LNCAP (cell line): ENCODE measurements at regions not wholly inside any gene's neighbourhood (a gene's known extent, or its start where the extent isn't known, plus 50 kb on each side); places are given as distances from the start of the nearest gene placed in this dataset.

Experiments used
- TF ChIP-seq, protein P1 (sequence below): fragments of 450-650 bp; IDR thresholded peaks from 2 replicates; pipeline ENCODE4 v1.5.1; 2017; ENCODE audit warnings: mild to moderate bottlenecking

GRCh38 chr6:144588697-144589325 is 303.7 kb downstream of the UTRN start:
- TF ChIP-seq, protein P1, sequence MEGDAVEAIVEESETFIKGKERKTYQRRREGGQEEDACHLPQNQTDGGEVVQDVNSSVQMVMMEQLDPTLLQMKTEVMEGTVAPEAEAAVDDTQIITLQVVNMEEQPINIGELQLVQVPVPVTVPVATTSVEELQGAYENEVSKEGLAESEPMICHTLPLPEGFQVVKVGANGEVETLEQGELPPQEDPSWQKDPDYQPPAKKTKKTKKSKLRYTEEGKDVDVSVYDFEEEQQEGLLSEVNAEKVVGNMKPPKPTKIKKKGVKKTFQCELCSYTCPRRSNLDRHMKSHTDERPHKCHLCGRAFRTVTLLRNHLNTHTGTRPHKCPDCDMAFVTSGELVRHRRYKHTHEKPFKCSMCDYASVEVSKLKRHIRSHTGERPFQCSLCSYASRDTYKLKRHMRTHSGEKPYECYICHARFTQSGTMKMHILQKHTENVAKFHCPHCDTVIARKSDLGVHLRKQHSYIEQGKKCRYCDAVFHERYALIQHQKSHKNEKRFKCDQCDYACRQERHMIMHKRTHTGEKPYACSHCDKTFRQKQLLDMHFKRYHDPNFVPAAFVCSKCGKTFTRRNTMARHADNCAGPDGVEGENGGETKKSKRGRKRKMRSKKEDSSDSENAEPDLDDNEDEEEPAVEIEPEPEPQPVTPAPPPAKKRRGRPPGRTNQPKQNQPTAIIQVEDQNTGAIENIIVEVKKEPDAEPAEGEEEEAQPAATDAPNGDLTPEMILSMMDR, result no peak

- TF ChIP-seq, protein P1, result no peak
Observed at GRCh38 chr6:144590532-144590931, 305.4 kb downstream of the UTRN start.

- TF ChIP-seq, protein P1, result no peak
Observed at GRCh38 chr6:144593392-144593791, 308.3 kb downstream of the UTRN start.

- TF ChIP-seq, protein P1, result no peak
Observed at GRCh38 chr6:144594585-144594984, 309.4 kb downstream of the UTRN start.

- TF ChIP-seq, protein P1, result no peak
Observed at GRCh38 chr6:144595266-144595665, 310.1 kb downstream of the UTRN start.

- TF ChIP-seq, protein P1, result no peak
Observed at GRCh38 chr6:144597511-144597910, 312.4 kb downstream of the UTRN start.

DNA sequence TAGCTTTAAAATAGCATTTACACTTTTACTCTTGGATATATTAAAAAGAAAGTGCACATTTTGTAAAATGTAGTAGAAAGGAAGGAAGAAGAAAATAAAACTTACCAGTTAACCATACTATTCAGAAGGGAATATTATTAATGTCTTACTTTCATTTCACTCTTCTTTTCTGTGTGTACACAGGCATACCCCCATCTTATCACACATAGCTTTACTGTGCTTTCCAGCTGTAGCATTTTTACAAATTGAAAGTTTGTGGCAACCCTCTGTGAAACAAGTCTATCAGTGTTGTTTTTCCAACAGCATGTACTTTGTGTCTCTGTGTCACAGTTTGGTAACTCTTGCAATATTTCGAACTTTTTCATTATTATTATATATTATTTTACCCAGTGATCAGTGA is 314.5 kb downstream of the UTRN start:
- TF ChIP-seq, protein P1, result no peak

DNA sequence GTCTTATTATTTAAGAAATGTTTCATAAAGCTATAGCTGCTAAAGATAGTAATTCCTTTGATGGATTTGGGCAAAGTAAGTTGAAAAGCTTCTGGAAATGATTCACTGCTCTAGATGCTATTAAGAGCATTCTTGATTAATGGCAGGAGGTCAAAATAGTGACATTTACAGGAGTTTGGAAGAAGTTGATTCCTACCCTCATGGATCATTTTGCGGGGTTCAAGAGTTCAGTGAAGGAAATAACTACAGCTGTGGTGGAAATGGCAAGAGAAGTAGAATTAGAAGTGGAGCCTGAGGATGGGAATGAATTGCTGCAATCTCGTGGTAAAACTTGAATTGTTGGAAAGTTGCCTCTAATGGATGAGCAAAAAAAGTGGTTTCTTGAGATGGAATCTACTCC is 316.1 kb downstream of the UTRN start:
- TF ChIP-seq, protein P1, result no peak
